NT2/D1 (cell line): ENCODE measurements at regions not wholly inside any gene's neighbourhood (a gene's known extent, or its start where the extent isn't known, plus 50 kb on each side); places are given as distances from the start of the nearest gene placed in this dataset.

Experiments
- SUZ12 ChIP-seq: IDR thresholded peaks from 2 replicates; pipeline ENCODE4 v1.6.1; 2011; ENCODE audit not compliant: insufficient read length, insufficient read depth; ENCODE audit errors: extremely low read depth
- ZNF274 ChIP-seq: IDR thresholded peaks from 2 replicates; pipeline ENCODE4 v1.6.1; 2011; ENCODE audit warnings: mild to moderate bottlenecking, low read depth, low read length

- TF ChIP-seq SUZ12 (no peak), ZNF274 (no peak)
Observed at GRCh38 chr4:156103311-156103710, 149.6 kb upstream of the CTSO start.
